HCT116 (cell line): ENCODE measurements at regions not wholly inside any gene's neighbourhood (a gene's known extent, or its start where the extent isn't known, plus 50 kb on each side); places are given as distances from the start of the nearest gene placed in this dataset.

ENCODE experiments used
- CBX3 ChIP-seq: IDR thresholded peaks from 2 replicates; pipeline ENCODE4 v1.6.1; 2012; ENCODE audit warnings: low read depth
- EGR1 ChIP-seq: IDR thresholded peaks from 2 replicates; pipeline ENCODE4 v1.6.1; 2012; ENCODE audit warnings: low read depth
- EZH2 ChIP-seq: fragments of 200-600 bp; sonication (generic); IDR thresholded peaks from 2 replicates; pipeline ENCODE4 v1.6.1; 2017; ENCODE audit warnings: antibody characterized with exemption, mixed run types
- JUND ChIP-seq: IDR thresholded peaks from 2 replicates; pipeline ENCODE4 v1.6.1; 2012
- POLR2A ChIP-seq: IDR thresholded peaks from 2 replicates; pipeline ENCODE4 v1.7.0; 2011; ENCODE audit warnings: borderline replicate concordance; ENCODE audit not compliant: insufficient read depth, insufficient read length; ENCODE audit errors: extremely low read depth
- POLR2AphosphoS5 ChIP-seq: IDR thresholded peaks from 2 replicates; pipeline ENCODE4 v1.6.1; 2011; ENCODE audit warnings: mild to moderate bottlenecking, low read depth, low read length, moderate library complexity
- SP1 ChIP-seq: IDR thresholded peaks from 2 replicates; pipeline ENCODE4 v1.6.1; 2012; ENCODE audit warnings: low read depth
- ZFX ChIP-seq: fragments of 450-650 bp; IDR thresholded peaks from 2 replicates; pipeline ENCODE4 v1.6.1; 2017
- ZNF274 ChIP-seq: fragments of 200-500 bp; sonication (Bioruptor generic); IDR thresholded peaks from 2 replicates; pipeline ENCODE4 v1.6.1; 2014; ENCODE audit warnings: mild to moderate bottlenecking, low read depth, low read length, inconsistent platforms
- TF ChIP-seq, protein P1 (sequence below), 3 experiments: fragments of 200-600 bp in 1 of 3; sonication (generic) in 1 of 3; IDR thresholded peaks in 2 of 3; conservative IDR thresholded peaks in 1 of 3; 2 replicates each; pipeline ENCODE4 v1.5.1; 2012 to 2017; ENCODE audit warnings: low read depth in 2 of 3, low read length in 2 of 3, antibody characterized with exemption in 1 of 3, borderline replicate concordance in 1 of 3, control low read depth in 1 of 3, mild to moderate bottlenecking in 1 of 3, mixed read lengths in 1 of 3, mixed run types in 1 of 3, moderate library complexity in 1 of 3; ENCODE audit not compliant: insufficient read depth in 1 of 3
- TF ChIP-seq, protein P2 (sequence below): IDR thresholded peaks from 2 replicates; pipeline ENCODE4 v1.6.1; 2012; ENCODE audit warnings: low read depth
- TF ChIP-seq, protein P3 (sequence below): IDR thresholded peaks from 2 replicates; pipeline ENCODE4 v1.6.1; 2012

DNA sequence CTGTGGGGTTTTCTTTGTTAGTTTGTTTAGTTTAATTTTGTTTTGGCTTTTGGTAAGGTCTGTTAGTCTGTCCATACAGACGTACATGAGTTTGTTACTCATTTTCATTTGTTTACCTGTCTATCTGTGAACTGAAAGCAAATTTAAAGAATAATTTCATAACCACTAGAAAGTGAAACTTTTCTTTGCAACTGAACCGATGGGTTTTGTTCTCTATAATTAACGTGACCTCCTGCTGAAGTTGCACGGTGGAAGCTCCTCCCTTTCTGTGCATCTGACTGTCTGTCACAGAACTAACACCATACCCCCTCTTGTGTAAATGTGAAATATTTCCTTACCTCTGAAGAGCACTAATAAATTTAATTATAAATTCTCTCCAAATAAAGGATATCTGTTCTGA lies 595.5 kb downstream of the GALC start:
- TF ChIP-seq, protein P1, sequence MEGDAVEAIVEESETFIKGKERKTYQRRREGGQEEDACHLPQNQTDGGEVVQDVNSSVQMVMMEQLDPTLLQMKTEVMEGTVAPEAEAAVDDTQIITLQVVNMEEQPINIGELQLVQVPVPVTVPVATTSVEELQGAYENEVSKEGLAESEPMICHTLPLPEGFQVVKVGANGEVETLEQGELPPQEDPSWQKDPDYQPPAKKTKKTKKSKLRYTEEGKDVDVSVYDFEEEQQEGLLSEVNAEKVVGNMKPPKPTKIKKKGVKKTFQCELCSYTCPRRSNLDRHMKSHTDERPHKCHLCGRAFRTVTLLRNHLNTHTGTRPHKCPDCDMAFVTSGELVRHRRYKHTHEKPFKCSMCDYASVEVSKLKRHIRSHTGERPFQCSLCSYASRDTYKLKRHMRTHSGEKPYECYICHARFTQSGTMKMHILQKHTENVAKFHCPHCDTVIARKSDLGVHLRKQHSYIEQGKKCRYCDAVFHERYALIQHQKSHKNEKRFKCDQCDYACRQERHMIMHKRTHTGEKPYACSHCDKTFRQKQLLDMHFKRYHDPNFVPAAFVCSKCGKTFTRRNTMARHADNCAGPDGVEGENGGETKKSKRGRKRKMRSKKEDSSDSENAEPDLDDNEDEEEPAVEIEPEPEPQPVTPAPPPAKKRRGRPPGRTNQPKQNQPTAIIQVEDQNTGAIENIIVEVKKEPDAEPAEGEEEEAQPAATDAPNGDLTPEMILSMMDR (IDR thresholded peaks at IDR 0.05 in 2 of 3, conservative IDR thresholded peaks at IDR 0.05 in 1 of 3; ENCODE audit: borderline replicate concordance in 1 of 3, insufficient read depth in 1 of 3, low read depth in 2 of 3, low read length in 2 of 3): no peak
- TF ChIP-seq, protein P2, sequence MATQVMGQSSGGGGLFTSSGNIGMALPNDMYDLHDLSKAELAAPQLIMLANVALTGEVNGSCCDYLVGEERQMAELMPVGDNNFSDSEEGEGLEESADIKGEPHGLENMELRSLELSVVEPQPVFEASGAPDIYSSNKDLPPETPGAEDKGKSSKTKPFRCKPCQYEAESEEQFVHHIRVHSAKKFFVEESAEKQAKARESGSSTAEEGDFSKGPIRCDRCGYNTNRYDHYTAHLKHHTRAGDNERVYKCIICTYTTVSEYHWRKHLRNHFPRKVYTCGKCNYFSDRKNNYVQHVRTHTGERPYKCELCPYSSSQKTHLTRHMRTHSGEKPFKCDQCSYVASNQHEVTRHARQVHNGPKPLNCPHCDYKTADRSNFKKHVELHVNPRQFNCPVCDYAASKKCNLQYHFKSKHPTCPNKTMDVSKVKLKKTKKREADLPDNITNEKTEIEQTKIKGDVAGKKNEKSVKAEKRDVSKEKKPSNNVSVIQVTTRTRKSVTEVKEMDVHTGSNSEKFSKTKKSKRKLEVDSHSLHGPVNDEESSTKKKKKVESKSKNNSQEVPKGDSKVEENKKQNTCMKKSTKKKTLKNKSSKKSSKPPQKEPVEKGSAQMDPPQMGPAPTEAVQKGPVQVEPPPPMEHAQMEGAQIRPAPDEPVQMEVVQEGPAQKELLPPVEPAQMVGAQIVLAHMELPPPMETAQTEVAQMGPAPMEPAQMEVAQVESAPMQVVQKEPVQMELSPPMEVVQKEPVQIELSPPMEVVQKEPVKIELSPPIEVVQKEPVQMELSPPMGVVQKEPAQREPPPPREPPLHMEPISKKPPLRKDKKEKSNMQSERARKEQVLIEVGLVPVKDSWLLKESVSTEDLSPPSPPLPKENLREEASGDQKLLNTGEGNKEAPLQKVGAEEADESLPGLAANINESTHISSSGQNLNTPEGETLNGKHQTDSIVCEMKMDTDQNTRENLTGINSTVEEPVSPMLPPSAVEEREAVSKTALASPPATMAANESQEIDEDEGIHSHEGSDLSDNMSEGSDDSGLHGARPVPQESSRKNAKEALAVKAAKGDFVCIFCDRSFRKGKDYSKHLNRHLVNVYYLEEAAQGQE: no peak
- TF ChIP-seq POLR2A: no peak
- TF ChIP-seq POLR2AphosphoS5: no peak
- no peak for TF ChIP-seq EGR1
- no peak for TF ChIP-seq SP1
- no peak for TF ChIP-seq ZFX
- TF ChIP-seq CBX3: no peak
- TF ChIP-seq EZH2: no peak
- TF ChIP-seq, protein P3, sequence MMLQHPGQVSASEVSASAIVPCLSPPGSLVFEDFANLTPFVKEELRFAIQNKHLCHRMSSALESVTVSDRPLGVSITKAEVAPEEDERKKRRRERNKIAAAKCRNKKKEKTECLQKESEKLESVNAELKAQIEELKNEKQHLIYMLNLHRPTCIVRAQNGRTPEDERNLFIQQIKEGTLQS: no peak
- no peak for TF ChIP-seq JUND
- TF ChIP-seq ZNF274: no peak
